Activated T-cell treated with anti-CD3 and anti-CD28 coated beads for 1 hour (primary cell): ENCODE measurements at regions not wholly inside any gene's neighbourhood (a gene's known extent, or its start where the extent isn't known, plus 50 kb on each side); places are given as distances from the start of the nearest gene placed in this dataset.
"Not testable (repeated sequence)": the region's sequence is repeated elsewhere in the genome, so short reads cannot be mapped to it uniquely, and the experiment has no call there.

Source experiments
- DNase-seq: peaks from one replicate; pipeline ENCODE4 v3.0.0-alpha.2; 2020; ENCODE audit warnings: low read depth

- no peak for DNase-seq
Measured at GRCh38 chr4:20046931-20047677, 204.6 kb upstream of the SLIT2 start.

- DNase-seq, result no peak
Measured at GRCh38 chr4:20046179-20046578, 205.5 kb upstream of the SLIT2 start.

- DNase-seq, result no peak
Measured at GRCh38 chr4:20044966-20045365, 206.7 kb upstream of the SLIT2 start.

GRCh38 chr4:20044502-20044911 lies 207.2 kb upstream of the SLIT2 start:
- no peak for DNase-seq

- DNase-seq, result no peak
Measured at GRCh38 chr4:20043991-20044390, 207.7 kb upstream of the SLIT2 start.

- DNase-seq, result no peak
Measured at GRCh38 chr4:20042769-20043168, 208.9 kb upstream of the SLIT2 start.

- DNase-seq, result no peak
Measured at GRCh38 chr4:20041839-20042407, 209.8 kb upstream of the SLIT2 start.

- no peak for DNase-seq
Measured at GRCh38 chr4:20037745-20038144, 214.0 kb upstream of the SLIT2 start.

- no peak for DNase-seq
Measured at GRCh38 chr4:20030108-20030507, 221.6 kb upstream of the SLIT2 start.

- no peak for DNase-seq
Measured at GRCh38 chr4:20028645-20029044, 223.1 kb upstream of the SLIT2 start.

- no peak for DNase-seq
Measured at GRCh38 chr4:20026456-20026855, 225.2 kb upstream of the SLIT2 start.

GRCh38 chr4:20022471-20022870 lies 229.2 kb upstream of the SLIT2 start:
- no peak for DNase-seq

- DNase-seq, result no peak
Measured at GRCh38 chr4:20020056-20020455, 231.6 kb upstream of the SLIT2 start.

- DNase-seq, result no peak
Measured at GRCh38 chr4:20019310-20020015, 232.2 kb upstream of the SLIT2 start.

GRCh38 chr4:20017777-20018115 lies 234.0 kb upstream of the SLIT2 start:
- DNase-seq, result no peak

GRCh38 chr4:20017070-20017776 lies 234.5 kb upstream of the SLIT2 start:
- no peak for DNase-seq

GRCh38 chr4:20015636-20016224 lies 236.0 kb upstream of the SLIT2 start:
- no peak for DNase-seq

- not testable (repeated sequence) for DNase-seq
Measured at GRCh38 chr4:20003836-20004558, 247.7 kb upstream of the SLIT2 start.

- no peak for DNase-seq
Measured at GRCh38 chr4:19999775-20000414, 251.8 kb upstream of the SLIT2 start.

- no peak for DNase-seq
Measured at GRCh38 chr4:19999276-19999675, 252.4 kb upstream of the SLIT2 start.

GRCh38 chr4:19993242-19993641 lies 258.5 kb upstream of the SLIT2 start:
- no peak for DNase-seq
